GM19025 (cell line): ENCODE measurements at regions not wholly inside any gene's neighbourhood (a gene's known extent, or its start where the extent isn't known, plus 50 kb on each side); places are given as distances from the start of the nearest gene placed in this dataset.
"Not testable (repeated sequence)": the region's sequence is repeated elsewhere in the genome, so short reads cannot be mapped to it uniquely, and the experiment has no call there.

Experiments used
- ATAC-seq: cut with Tn5 transposase; IDR thresholded peaks from one replicate; pipeline ENCODE4 v1.9.1; 2021; ENCODE audit warnings: mild to moderate bottlenecking, low read depth, moderate library complexity; ENCODE audit not compliant: unreplicated experiment

- no peak for ATAC-seq
Observed at GRCh38 chr6:3900744-3901336, 51.7 kb downstream of the FAM50B start.

DNA sequence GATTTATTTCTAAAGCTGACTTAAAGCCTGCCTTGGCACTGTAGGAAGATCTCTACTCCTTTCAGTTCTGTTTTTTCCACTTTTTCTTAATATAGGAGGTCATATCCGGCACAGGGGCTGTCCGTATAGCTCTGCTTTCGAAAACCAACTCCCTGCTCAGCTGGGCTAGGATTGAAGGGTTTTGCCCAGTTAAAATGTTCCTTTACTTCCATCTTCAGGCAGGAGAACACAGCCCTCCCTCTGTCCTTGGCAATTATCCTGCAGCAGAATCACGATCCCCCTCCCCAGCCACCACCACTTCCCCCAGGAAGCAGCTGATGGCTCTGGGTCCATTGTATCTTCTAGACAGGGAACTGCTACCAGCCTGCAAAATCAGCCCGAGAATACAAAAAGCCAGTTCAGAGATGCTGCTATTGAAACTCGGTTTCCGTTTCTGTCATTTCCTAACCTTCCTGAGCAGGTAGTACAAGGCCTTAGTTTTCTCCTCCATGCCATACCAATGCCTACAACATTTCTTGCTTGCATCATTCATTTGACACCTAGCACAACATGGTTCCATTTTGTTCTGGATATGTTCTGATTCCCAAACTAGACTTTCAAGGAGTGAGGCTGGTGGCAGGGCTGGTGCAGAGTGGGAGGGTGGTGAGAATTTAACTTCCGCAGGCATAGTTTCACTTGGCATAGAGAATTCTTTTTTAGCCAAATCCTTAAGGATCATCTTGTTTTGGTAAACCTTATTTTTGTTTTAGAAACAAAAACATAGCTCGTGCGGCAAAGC lies 53.9 kb downstream of the FAM50B start:
- no peak for ATAC-seq

GRCh38 chr6:3904518-3904917 lies 55.3 kb downstream of the FAM50B start:
- no peak for ATAC-seq

DNA sequence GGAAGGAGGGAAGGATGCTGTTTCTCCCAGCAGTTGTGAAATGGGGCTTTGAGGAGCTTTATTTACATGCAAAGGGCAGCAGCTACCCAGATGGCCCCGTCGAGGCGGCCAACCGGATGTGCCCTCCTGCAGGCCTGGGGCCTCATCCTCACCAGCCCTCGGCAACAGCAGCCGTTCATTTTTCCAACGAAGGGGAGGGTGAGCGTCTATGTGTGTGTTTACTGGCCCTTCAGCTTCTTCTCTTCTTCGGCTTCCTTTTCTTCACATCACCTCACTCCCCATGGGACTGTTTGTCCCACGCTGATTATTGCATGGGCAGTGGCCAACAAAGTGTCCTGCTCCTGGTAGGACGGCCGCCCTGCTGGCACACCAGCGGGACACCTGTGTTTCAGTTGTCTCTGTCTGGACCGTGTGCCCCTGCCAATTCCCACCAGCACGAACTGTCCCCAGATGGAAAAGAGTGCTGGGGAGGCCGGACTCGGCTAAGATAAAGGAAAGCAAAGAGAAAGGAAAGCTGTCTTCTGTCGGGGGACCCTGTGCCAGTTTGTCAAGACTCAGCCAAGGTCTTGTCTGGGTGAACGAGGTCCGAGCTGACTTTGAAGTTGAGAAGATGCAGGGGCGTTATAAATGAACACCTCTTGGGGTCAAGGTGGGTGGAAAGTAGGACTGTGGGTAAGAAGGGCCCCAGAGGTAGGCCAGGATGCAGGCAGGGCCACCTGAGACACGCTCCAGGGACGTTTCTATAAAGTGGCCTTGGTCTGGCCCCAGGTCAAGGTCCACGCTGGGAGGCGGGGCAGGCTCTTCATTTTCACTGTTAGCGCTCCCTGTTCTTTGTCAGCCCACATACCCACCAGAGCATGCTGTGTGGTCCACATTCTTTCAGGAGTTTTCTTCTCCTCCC lies 57.0 kb downstream of the FAM50B start:
- no peak for ATAC-seq

DNA sequence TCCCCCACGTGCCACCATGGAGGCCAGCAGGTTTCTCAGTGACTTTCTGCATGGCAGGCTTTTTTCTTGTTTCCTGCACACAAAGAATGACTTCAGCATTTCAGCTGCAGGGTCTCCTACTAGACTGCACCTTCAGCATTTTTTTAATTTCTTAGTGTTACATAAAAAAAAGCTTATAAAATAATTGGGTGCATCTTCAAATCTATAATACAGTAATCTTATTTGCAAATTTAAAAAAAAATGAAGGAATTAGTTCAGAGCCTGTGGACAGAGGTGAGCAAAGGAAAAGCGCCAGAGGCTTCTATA lies 57.6 kb downstream of the FAM50B start:
- ATAC-seq = no peak

- ATAC-seq = no peak
Observed at GRCh38 chr6:3908223-3908622, 59.0 kb downstream of the FAM50B start.

- ATAC-seq = no peak
Observed at GRCh38 chr6:3908961-3909360, 59.8 kb downstream of the FAM50B start.

DNA sequence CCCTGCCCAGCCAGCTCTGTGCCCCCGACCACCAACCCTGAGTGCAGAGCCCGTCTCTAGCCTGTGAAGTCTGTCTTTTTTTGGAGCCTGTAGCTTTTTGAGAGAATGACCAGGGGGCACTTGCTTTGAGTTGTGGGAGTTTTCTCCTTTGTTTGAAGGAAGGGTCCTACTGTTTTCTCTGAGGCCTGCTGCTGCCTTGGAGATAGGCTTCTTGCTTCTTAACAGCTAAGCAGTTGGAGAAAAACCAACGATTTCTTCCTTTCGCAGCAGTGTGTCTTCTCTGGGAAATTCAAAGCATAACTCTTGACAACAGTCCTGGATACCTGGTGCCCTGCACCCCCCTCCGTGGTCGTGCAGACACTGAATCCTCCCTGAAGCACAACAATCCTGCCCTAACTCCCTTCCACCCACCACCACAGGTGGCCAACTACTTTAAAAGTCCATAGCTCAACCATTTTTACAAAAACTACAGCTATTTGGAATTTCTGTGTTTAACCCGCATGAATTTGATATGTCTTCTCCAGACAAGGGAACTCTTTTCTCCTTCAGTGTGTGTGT lies 61.0 kb downstream of the FAM50B start:
- ATAC-seq = no peak

DNA sequence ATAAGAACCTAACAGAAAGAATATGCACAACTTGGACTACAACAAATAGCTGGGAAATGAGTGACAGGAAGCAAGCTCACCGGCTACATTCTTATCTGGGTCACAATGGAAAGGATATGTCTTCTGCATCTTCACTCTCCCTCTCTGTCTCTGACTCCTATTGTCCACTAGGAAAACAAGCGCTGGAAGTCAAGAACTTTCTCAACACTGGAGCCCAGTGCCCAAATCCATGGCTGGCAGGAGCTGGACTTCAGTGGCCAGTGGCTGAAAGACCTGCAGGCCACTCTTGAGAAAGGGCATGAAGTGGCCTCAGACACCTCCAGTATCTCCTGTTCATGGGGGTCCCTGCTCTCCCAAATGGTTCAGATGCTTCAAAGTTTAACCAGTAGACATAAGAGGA lies 62.0 kb downstream of the FAM50B start:
- no peak for ATAC-seq

- no peak for ATAC-seq
Observed at GRCh38 chr6:3911614-3912336, 62.6 kb downstream of the FAM50B start.

DNA sequence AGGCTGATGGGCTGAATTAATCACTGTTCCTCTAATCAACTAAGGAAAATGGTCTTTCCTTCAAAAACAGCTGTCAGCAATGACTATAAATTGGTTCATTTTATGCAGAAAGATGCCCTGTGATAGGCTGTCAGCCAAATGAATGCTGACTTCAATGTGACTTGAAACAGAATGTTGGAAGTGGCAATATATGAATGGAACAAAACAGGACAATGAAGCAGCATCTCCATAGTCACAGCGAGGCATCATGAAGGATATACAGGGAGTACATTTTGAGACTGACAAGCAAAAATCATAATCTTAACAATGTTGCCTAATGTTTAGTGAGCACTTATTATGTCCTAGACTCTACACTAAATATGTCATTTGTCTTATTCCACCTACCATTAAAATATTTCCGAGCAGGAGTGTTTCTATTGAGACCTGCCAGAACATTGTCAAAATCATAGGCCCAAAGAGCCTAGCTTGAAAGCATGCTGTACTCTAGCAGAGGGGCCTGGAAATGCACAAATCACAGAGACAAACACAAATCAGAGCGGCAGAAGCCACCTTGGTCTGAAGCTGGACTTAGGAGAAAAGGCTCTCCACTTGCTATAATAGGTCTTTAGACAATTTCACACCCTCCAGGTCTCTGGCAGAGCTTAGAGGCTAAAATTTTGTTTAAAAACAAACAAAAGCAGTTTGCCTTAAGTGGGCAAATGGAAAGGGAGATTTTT lies 63.3 kb downstream of the FAM50B start:
- no peak for ATAC-seq

GRCh38 chr6:3913077-3913957 lies 64.1 kb downstream of the FAM50B start:
- ATAC-seq = no peak

- ATAC-seq = no peak
Observed at GRCh38 chr6:3913958-3914337, 64.8 kb downstream of the FAM50B start.

- no peak for ATAC-seq
Observed at GRCh38 chr6:3915076-3915791, 66.1 kb downstream of the FAM50B start.

GRCh38 chr6:3916211-3916610 lies 67.0 kb downstream of the FAM50B start:
- ATAC-seq = no peak

DNA sequence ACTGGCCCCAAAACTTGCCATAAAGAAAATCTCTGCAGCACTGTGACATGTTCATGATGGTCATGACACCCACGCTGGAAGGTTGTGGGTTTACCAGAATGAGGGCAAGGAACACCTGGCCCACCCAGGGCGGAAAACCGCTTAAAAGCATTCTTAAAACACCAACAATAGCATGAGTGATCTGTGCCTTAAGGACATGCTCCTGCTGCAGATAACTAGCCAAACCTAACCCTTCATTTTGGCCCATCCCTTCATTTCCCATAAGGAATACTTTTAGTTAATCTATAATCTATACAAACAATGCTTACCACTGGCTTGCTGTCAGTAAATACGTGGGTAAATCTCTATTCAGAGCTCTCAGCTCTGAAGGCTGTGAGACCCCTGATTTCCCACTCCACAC lies 67.6 kb downstream of the FAM50B start:
- ATAC-seq = not testable (repeated sequence)

GRCh38 chr6:3918469-3918868 lies 69.3 kb downstream of the FAM50B start:
- no peak for ATAC-seq

DNA sequence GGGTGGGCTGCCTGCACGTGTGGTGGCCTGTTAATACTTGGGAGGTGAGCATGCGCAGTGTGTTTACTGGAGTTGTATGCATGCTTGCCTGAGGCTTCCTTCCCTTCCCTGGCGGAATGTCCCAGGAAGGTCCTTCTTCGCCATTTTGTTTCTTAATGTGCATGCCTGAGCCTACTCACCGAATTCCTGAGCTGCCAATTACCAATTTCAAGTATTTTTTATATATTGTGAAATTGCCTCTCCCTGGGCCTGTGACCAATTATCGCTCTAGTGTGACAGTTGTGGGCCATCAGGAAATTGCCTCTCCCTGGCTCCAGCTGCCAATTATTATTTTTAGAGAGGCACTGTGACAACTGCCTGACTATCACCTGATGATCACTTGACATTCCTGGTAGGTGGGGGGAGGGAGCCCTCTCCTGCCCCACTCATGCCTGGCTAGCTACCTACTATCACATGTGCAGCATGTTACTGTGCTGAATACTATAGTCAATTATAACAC lies 70.0 kb downstream of the FAM50B start:
- no peak for ATAC-seq
